ENCODE measurements at regions not wholly inside any gene's neighbourhood (a gene's known extent, or its start where the extent isn't known, plus 50 kb on each side); places are given as distances from the start of the nearest gene placed in this dataset.

GRCh38 chr12:24069532-24070395, 120.3 kb upstream of the SOX5 start:
- DNase-seq, result no peak

GRCh38 chr12:24066865-24067264, 117.4 kb upstream of the SOX5 start:
- no peak for DNase-seq

- DNase-seq, result no peak
Observed at GRCh38 chr12:24066097-24066496, 116.6 kb upstream of the SOX5 start.

GRCh38 chr12:24062642-24063245, 113.3 kb upstream of the SOX5 start:
- DNase-seq, result no peak

GRCh38 chr12:24060089-24060488, 110.6 kb upstream of the SOX5 start:
- DNase-seq, result no peak

- no peak for DNase-seq
Observed at GRCh38 chr12:24057920-24058476, 108.5 kb upstream of the SOX5 start.

GRCh38 chr12:24055747-24056146, 106.3 kb upstream of the SOX5 start:
- DNase-seq, result no peak

GRCh38 chr12:24054416-24054815, 104.9 kb upstream of the SOX5 start:
- DNase-seq, result no peak

- no peak for DNase-seq
Observed at GRCh38 chr12:24049728-24050127, 100.3 kb upstream of the SOX5 start.

- no peak for DNase-seq
Observed at GRCh38 chr12:24049101-24049500, 99.6 kb upstream of the SOX5 start.

- DNase-seq, result no peak
Observed at GRCh38 chr12:24048446-24048845, 99.0 kb upstream of the SOX5 start.

GRCh38 chr12:24047326-24047725, 97.9 kb upstream of the SOX5 start:
- no peak for DNase-seq

- no peak for DNase-seq
Observed at GRCh38 chr12:24045816-24046257, 96.4 kb upstream of the SOX5 start.

- DNase-seq, result no peak
Observed at GRCh38 chr12:24044941-24045703, 95.7 kb upstream of the SOX5 start.

- DNase-seq, result no peak
Observed at GRCh38 chr12:24042651-24043050, 93.2 kb upstream of the SOX5 start.

- no peak for DNase-seq
Observed at GRCh38 chr12:24039113-24039525, 89.6 kb upstream of the SOX5 start.

GRCh38 chr12:24038211-24038997, 88.9 kb upstream of the SOX5 start:
- DNase-seq, result no peak

GRCh38 chr12:24036438-24037216, 87.2 kb upstream of the SOX5 start:
- DNase-seq, result no peak

- no peak for DNase-seq
Observed at GRCh38 chr12:24034894-24035293, 85.4 kb upstream of the SOX5 start.

- no peak for DNase-seq
Observed at GRCh38 chr12:24034160-24034559, 84.7 kb upstream of the SOX5 start.

- DNase-seq, result no peak
Observed at GRCh38 chr12:24027352-24027751, 77.9 kb upstream of the SOX5 start.
